Chondrocyte (in vitro differentiated cells): ENCODE measurements at regions not wholly inside any gene's neighbourhood (a gene's known extent, or its start where the extent isn't known, plus 50 kb on each side); places are given as distances from the start of the nearest gene placed in this dataset.

Experiments
- DNase-seq: peaks from one replicate; pipeline ENCODE4 v3.0.0; 2021; ENCODE audit warnings: mixed read lengths, low spot score
- H3K27ac Mint-ChIP-seq: one replicate; pipeline ENCODE4 v1.8.0; 2021; ENCODE audit warnings: mild to moderate bottlenecking, moderate library complexity, mixed read lengths; ENCODE audit not compliant: unreplicated experiment
- H3K27me3 Mint-ChIP-seq: 2 replicates; pipeline ENCODE4 v1.8.0; 2021; ENCODE audit warnings: low read depth, mixed read lengths
- H3K36me3 Mint-ChIP-seq: 2 replicates; pipeline ENCODE4 v1.8.0; 2021; ENCODE audit warnings: low read depth, mixed read lengths
- H3K4me1 Mint-ChIP-seq: 2 replicates; pipeline ENCODE4 v1.8.0; 2021; ENCODE audit warnings: low read depth, mild to moderate bottlenecking, mixed read lengths
- H3K4me3 Mint-ChIP-seq: one replicate; pipeline ENCODE4 v1.8.0; 2021; ENCODE audit warnings: mild to moderate bottlenecking, moderate library complexity, mixed read lengths; ENCODE audit not compliant: unreplicated experiment
- H3K9me3 Mint-ChIP-seq: 2 replicates; pipeline ENCODE4 v1.8.0; 2021; ENCODE audit warnings: low read depth, mixed read lengths
- CTCF ChIP-seq: fragments of 200-600 bp; sonication (generic); IDR thresholded peaks from 2 replicates; pipeline ENCODE4 v1.5.0; 2021; ENCODE audit warnings: antibody characterized with exemption, mild to moderate bottlenecking, moderate library complexity

- Mint-ChIP-seq H3K9me3 (no peaks in the 10 kb centered on the region), H3K4me1 (no peaks in the 10 kb centered on the region), H3K27me3 (peaks cover 9% of the 10 kb centered on the region), H3K4me3 (no peak overlapping the region), H3K36me3 (no peaks in the 10 kb centered on the region), H3K27ac (no peak overlapping the region)
- DNase-seq: no peak
- no peak for TF ChIP-seq CTCF
Observed at GRCh38 chr4:25533256-25533655, 122.4 kb upstream of the SLC34A2 start.

- Mint-ChIP-seq H3K36me3 (no peaks in the 10 kb centered on the region), H3K27me3 (peaks cover 7% of the 10 kb centered on the region), H3K9me3 (no peaks in the 10 kb centered on the region), H3K4me3 (no peak overlapping the region), H3K27ac (no peak overlapping the region), H3K4me1 (no peaks in the 10 kb centered on the region)
- DNase-seq: no peak
- TF ChIP-seq CTCF: no peak
Observed at GRCh38 chr4:25535278-25535677, 120.4 kb upstream of the SLC34A2 start.

- H3K9me3 Mint-ChIP-seq: no peaks in the 10 kb centered on the region
- H3K36me3 Mint-ChIP-seq: no peaks in the 10 kb centered on the region
- peaks cover 7% of the 10 kb centered on the region for H3K27me3 Mint-ChIP-seq
- H3K4me3 Mint-ChIP-seq: no peak overlapping the region
- H3K27ac Mint-ChIP-seq: no peak overlapping the region
- TF ChIP-seq CTCF: no peak
- H3K4me1 Mint-ChIP-seq: no peaks in the 10 kb centered on the region
- DNase-seq: no peak
Observed at GRCh38 chr4:25535701-25536473, 119.8 kb upstream of the SLC34A2 start.

- Mint-ChIP-seq H3K36me3 (no peaks in the 10 kb centered on the region), H3K4me3 (no peak overlapping the region), H3K27me3 (peaks cover 7% of the 10 kb centered on the region), H3K9me3 (no peaks in the 10 kb centered on the region), H3K4me1 (no peaks in the 10 kb centered on the region), H3K27ac (no peak overlapping the region)
- no peak for TF ChIP-seq CTCF
- DNase-seq: no peak
Observed at GRCh38 chr4:25536564-25537320, 118.9 kb upstream of the SLC34A2 start.

GRCh38 chr4:25538430-25538829 lies 117.2 kb upstream of the SLC34A2 start:
- no peak overlapping the region for H3K4me3 Mint-ChIP-seq

More at GRCh38 chr4:25538430-25538829, 117.2 kb upstream of the SLC34A2 start:
- Mint-ChIP-seq H3K9me3 (no peaks in the 10 kb centered on the region), H3K27ac (no peak overlapping the region), H3K27me3 (peaks cover 7% of the 10 kb centered on the region), H3K36me3 (no peaks in the 10 kb centered on the region), H3K4me1 (no peaks in the 10 kb centered on the region)
- no peak for DNase-seq
- TF ChIP-seq CTCF: no peak
